ENCODE measurements at regions not wholly inside any gene's neighbourhood (a gene's known extent, or its start where the extent isn't known, plus 50 kb on each side); places are given as distances from the start of the nearest gene placed in this dataset.
"Not testable (repeated sequence)": the region's sequence is repeated elsewhere in the genome, so short reads cannot be mapped to it uniquely, and the experiment has no call there.

GRCh38 chr20:11499101-11499634 lies 418.5 kb upstream of the BTBD3 start:
- Histone ChIP-seq H3K4me3 (ENCODE audit: low read length in 3 of 3) (no peak overlapping the region), H3K4me1 (ENCODE audit: control insufficient read depth in 3 of 3, insufficient read depth in 3 of 3, low read length in 3 of 3) (no peaks in the 10 kb centered on the region), H3K9me3 (ENCODE audit: control insufficient read depth in 3 of 3, low read length in 3 of 3) (peaks cover 0 to 2% (median 0%) of the 10 kb centered on the region in 3 donors), H3K27ac (ENCODE audit: low read depth, low read length) (no peak overlapping the region), H3K9ac (ENCODE audit: low read depth in 1 of 3, low read length in 3 of 3) (no peak overlapping the region), H3K27me3 (ENCODE audit: control insufficient read depth in 3 of 3, insufficient read depth in 3 of 3, low read length in 3 of 3) (no peaks in the 10 kb centered on the region), H3K36me3 (ENCODE audit: control insufficient read depth in 3 of 3, insufficient read depth in 3 of 3, low read length in 3 of 3) (no peaks in the 10 kb centered on the region)

DNA sequence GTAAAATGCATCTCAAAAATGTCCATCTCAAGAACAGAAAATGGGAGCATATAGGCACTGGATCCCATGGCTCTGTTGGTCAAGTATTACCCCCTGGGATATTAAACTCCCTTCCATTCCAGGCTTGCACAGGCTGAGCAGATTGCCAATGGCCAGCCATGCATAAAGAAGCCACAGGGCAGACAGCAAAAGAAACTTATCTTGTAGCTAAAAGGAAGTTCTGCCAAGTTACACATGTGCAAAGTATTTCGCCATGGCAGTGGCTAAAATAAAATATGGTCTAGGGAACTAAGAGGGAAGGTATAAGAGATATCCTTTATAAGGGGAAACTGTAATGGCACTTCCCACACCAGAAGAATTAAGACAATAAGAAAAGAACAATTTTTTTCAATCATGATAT lies 415.6 kb upstream of the BTBD3 start:
- Histone ChIP-seq H3K36me3 (ENCODE audit: control insufficient read depth in 3 of 3, insufficient read depth in 3 of 3, low read length in 3 of 3) (no peaks in the 10 kb centered on the region), H3K9ac (ENCODE audit: low read depth in 1 of 3, low read length in 3 of 3) (no peak overlapping the region), H3K4me3 (ENCODE audit: low read length in 3 of 3) (no peak overlapping the region), H3K27me3 (ENCODE audit: control insufficient read depth in 3 of 3, insufficient read depth in 3 of 3, low read length in 3 of 3) (no peaks in the 10 kb centered on the region), H3K4me1 (ENCODE audit: control insufficient read depth in 3 of 3, insufficient read depth in 3 of 3, low read length in 3 of 3) (no peaks in the 10 kb centered on the region), H3K9me3 (ENCODE audit: control insufficient read depth in 3 of 3, low read length in 3 of 3) (peaks cover 0 to 2% (median 0%) of the 10 kb centered on the region in 3 donors), H3K27ac (ENCODE audit: low read depth, low read length) (no peak overlapping the region)

GRCh38 chr20:11502671-11503070 lies 415.0 kb upstream of the BTBD3 start:
- Histone ChIP-seq H3K36me3 (ENCODE audit: control insufficient read depth in 3 of 3, insufficient read depth in 3 of 3, low read length in 3 of 3) (no peaks in the 10 kb centered on the region), H3K27me3 (ENCODE audit: control insufficient read depth in 3 of 3, insufficient read depth in 3 of 3, low read length in 3 of 3) (no peaks in the 10 kb centered on the region), H3K9me3 (ENCODE audit: control insufficient read depth in 3 of 3, low read length in 3 of 3) (peaks cover 0 to 2% (median 0%) of the 10 kb centered on the region in 3 donors), H3K4me3 (ENCODE audit: low read length in 3 of 3) (no peak overlapping the region), H3K4me1 (ENCODE audit: control insufficient read depth in 3 of 3, insufficient read depth in 3 of 3, low read length in 3 of 3) (no peaks in the 10 kb centered on the region), H3K9ac (ENCODE audit: low read depth in 1 of 3, low read length in 3 of 3) (no peak overlapping the region), H3K27ac (ENCODE audit: low read depth, low read length) (no peak overlapping the region)

DNA sequence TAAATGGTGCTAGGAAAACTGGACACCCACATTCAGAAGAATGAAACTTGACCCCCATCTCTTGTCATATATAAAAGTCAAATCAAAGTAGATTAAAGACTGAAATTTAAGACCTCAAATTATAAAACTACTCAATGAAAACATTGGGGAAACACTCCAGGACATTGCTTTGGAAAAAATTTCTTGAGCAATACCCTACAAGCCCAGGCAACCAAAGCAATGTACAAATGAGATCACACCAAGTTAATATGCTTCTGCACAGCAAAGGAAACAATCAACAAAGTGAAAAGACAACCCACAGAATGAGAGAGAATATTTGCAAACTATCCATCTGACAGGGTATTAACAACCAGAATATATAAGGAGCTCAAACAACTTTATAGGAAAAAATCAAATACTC lies 407.9 kb upstream of the BTBD3 start:
- Histone ChIP-seq H3K9ac (ENCODE audit: low read depth in 1 of 3, low read length in 3 of 3) (no peak overlapping the region), H3K4me3 (ENCODE audit: low read length in 3 of 3) (no peak overlapping the region), H3K4me1 (ENCODE audit: control insufficient read depth in 3 of 3, insufficient read depth in 3 of 3, low read length in 3 of 3) (no peaks in the 10 kb centered on the region), H3K27me3 (ENCODE audit: control insufficient read depth in 3 of 3, insufficient read depth in 3 of 3, low read length in 3 of 3) (no peaks in the 10 kb centered on the region), H3K9me3 (ENCODE audit: control insufficient read depth in 3 of 3, low read length in 3 of 3) (no peaks in the 10 kb centered on the region), H3K36me3 (ENCODE audit: control insufficient read depth in 3 of 3, insufficient read depth in 3 of 3, low read length in 3 of 3) (no peaks in the 10 kb centered on the region), H3K27ac (ENCODE audit: low read depth, low read length) (no peak overlapping the region)

DNA sequence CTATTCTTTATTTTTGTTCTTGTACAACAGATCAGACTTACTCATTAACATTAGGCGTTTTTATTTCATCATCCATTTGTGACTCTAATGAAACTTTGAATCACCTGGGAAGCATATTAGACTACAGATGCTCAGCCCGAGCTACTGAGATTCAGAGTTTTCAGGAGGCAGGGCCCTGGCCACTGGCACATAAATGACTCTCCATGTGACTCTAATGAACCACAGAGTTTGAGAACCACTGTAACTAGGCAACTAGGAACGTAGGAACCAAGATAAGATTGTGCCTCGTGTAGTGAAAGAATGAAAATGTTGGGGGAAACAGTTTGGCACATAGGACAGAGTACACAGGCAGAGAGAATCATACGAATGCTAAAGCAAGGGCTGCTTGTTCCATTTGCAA lies 405.9 kb upstream of the BTBD3 start:
- Histone ChIP-seq H3K36me3 (ENCODE audit: control insufficient read depth in 3 of 3, insufficient read depth in 3 of 3, low read length in 3 of 3) (no peaks in the 10 kb centered on the region), H3K9ac (ENCODE audit: low read depth in 1 of 3, low read length in 3 of 3) (no peak overlapping the region), H3K27ac (ENCODE audit: low read depth, low read length) (no peak overlapping the region), H3K27me3 (ENCODE audit: control insufficient read depth in 3 of 3, insufficient read depth in 3 of 3, low read length in 3 of 3) (no peaks in the 10 kb centered on the region), H3K9me3 (ENCODE audit: control insufficient read depth in 3 of 3, low read length in 3 of 3) (no peaks in the 10 kb centered on the region), H3K4me1 (ENCODE audit: control insufficient read depth in 3 of 3, insufficient read depth in 3 of 3, low read length in 3 of 3) (no peaks in the 10 kb centered on the region), H3K4me3 (ENCODE audit: low read length in 3 of 3) (no peak overlapping the region)

- H3K27ac ChIP-seq (ENCODE audit: low read depth, low read length); H3K9me3 ChIP-seq (ENCODE audit: control insufficient read depth in 3 of 3, low read length in 3 of 3); H3K4me1 ChIP-seq (ENCODE audit: control insufficient read depth in 3 of 3, insufficient read depth in 3 of 3, low read length in 3 of 3); H3K9ac ChIP-seq (ENCODE audit: low read depth in 1 of 3, low read length in 3 of 3); H3K27me3 ChIP-seq (ENCODE audit: control insufficient read depth in 3 of 3, insufficient read depth in 3 of 3, low read length in 3 of 3); H3K36me3 ChIP-seq (ENCODE audit: control insufficient read depth in 3 of 3, insufficient read depth in 3 of 3, low read length in 3 of 3); H3K4me3 ChIP-seq (ENCODE audit: low read length in 3 of 3): not testable (repeated sequence)
Measured at GRCh38 chr20:11513241-11513745, 404.4 kb upstream of the BTBD3 start.

DNA sequence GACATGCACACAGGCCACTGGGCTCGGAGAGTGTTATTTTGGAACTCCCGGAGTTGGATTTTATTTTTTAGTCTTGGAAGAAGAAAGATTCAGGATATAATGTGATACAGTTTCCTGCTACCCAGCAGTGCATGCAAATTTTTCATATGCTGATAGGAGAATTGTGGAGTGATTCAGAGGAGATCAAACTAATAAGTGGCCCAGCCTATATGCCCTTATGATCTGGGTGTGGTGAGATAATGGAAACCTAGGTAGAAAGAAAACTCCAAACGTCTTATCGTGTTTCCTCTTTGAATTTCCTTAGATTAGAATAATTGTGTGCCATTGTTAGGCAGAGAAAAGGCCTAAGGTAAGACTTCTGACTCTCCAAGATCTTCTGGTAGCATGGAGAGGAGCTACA lies 401.2 kb upstream of the BTBD3 start:
- no peak overlapping the region for H3K9ac ChIP-seq (ENCODE audit: low read depth in 1 of 3, low read length in 3 of 3)
- no peak overlapping the region for H3K4me3 ChIP-seq (ENCODE audit: low read length in 3 of 3)
- no peaks in the 10 kb centered on the region for H3K4me1 ChIP-seq (ENCODE audit: control insufficient read depth in 3 of 3, insufficient read depth in 3 of 3, low read length in 3 of 3)
- H3K9me3 ChIP-seq (ENCODE audit: control insufficient read depth in 3 of 3, low read length in 3 of 3): no peaks in the 10 kb centered on the region
- no peak overlapping the region for H3K27ac ChIP-seq (ENCODE audit: low read depth, low read length)
- H3K27me3 ChIP-seq (ENCODE audit: control insufficient read depth in 3 of 3, insufficient read depth in 3 of 3, low read length in 3 of 3): no peaks in the 10 kb centered on the region
- H3K36me3 ChIP-seq (ENCODE audit: control insufficient read depth in 3 of 3, insufficient read depth in 3 of 3, low read length in 3 of 3): no peaks in the 10 kb centered on the region

DNA sequence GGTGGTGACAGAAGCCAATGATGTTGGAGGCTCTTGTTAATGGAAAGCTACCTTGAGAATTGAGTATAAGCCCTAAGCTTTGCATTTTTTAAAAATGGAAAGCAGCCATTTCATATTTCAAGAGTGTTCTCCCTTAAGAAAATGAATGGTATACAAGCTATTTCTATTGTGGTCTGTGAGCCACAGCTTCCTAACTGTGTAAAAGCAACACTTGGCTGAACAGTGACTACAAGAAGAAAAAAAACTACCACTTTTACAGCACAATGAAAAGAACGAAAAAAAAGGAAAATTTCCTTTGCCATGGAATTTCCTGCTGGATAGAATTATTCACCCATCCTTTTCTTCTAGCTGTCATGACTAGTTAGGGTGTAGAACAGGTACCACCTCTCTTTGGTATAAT lies 397.1 kb upstream of the BTBD3 start:
- H3K9ac ChIP-seq (ENCODE audit: low read depth in 1 of 3, low read length in 3 of 3): no peak overlapping the region
- H3K4me1 ChIP-seq (ENCODE audit: control insufficient read depth in 3 of 3, insufficient read depth in 3 of 3, low read length in 3 of 3): no peaks in the 10 kb centered on the region
- H3K9me3 ChIP-seq (ENCODE audit: control insufficient read depth in 3 of 3, low read length in 3 of 3): peaks cover 0 to 12% (median 8%) of the 10 kb centered on the region in 3 donors
- no peak overlapping the region for H3K4me3 ChIP-seq (ENCODE audit: low read length in 3 of 3)
- no peaks in the 10 kb centered on the region for H3K36me3 ChIP-seq (ENCODE audit: control insufficient read depth in 3 of 3, insufficient read depth in 3 of 3, low read length in 3 of 3)
- no peak overlapping the region for H3K27ac ChIP-seq (ENCODE audit: low read depth, low read length)
- H3K27me3 ChIP-seq (ENCODE audit: control insufficient read depth in 3 of 3, insufficient read depth in 3 of 3, low read length in 3 of 3): no peaks in the 10 kb centered on the region

DNA sequence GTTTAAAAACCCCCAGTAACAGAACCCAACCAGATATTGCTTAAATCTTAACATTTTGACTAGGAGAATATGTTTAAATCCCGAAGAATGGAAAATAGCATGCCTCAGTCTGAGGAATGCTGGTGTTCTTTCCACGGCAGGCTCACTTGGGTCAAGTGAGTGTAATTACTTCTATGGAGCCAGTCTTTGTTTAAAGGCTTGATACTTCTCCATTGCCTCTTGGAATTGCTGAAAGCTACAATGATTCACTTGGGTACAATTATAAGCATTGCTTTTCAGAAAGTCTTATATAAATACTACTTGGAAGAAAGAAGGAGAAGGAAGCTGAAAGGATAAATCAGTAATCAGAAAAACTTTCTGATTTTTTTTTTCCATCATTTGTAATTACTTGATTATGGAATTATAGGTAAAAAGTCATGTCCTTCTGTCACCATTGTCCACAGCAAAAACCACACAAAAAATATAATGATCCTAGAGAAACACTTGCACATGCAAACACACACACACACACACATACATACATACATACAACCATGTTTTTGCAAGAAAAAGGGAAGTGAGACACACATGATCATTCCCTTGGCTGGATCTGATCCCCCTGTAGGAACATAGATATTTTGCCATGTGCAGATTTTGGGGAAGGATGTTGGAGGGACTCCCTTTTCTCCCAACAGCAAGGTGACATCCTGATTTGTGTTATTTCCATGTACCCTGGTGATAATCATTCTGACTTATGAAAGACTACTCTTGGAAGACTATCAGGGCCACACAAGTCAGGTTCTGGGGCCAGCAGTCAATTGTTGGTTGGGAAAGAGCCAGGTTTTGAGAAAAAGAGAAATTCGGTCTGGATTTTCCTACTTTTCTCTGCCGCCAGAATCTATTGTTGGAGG lies 396.0 kb upstream of the BTBD3 start:
- no peak overlapping the region for H3K4me3 ChIP-seq (ENCODE audit: low read length in 3 of 3)
- H3K9ac ChIP-seq (ENCODE audit: low read depth in 1 of 3, low read length in 3 of 3): no peak overlapping the region
- H3K27me3 ChIP-seq (ENCODE audit: control insufficient read depth in 3 of 3, insufficient read depth in 3 of 3, low read length in 3 of 3): no peaks in the 10 kb centered on the region
- H3K4me1 ChIP-seq (ENCODE audit: control insufficient read depth in 3 of 3, insufficient read depth in 3 of 3, low read length in 3 of 3): no peaks in the 10 kb centered on the region
- H3K36me3 ChIP-seq (ENCODE audit: control insufficient read depth in 3 of 3, insufficient read depth in 3 of 3, low read length in 3 of 3): no peaks in the 10 kb centered on the region
- no peak overlapping the region for H3K27ac ChIP-seq (ENCODE audit: low read depth, low read length)
- H3K9me3 ChIP-seq (ENCODE audit: control insufficient read depth in 3 of 3, low read length in 3 of 3): peaks cover 0 to 12% (median 8%) of the 10 kb centered on the region in 3 donors

- Histone ChIP-seq H3K4me1 (ENCODE audit: control insufficient read depth in 3 of 3, insufficient read depth in 3 of 3, low read length in 3 of 3) (no peaks in the 10 kb centered on the region), H3K4me3 (ENCODE audit: low read length in 3 of 3) (no peak overlapping the region), H3K27me3 (ENCODE audit: control insufficient read depth in 3 of 3, insufficient read depth in 3 of 3, low read length in 3 of 3) (no peaks in the 10 kb centered on the region), H3K9ac (ENCODE audit: low read depth in 1 of 3, low read length in 3 of 3) (no peak overlapping the region), H3K27ac (ENCODE audit: low read depth, low read length) (no peak overlapping the region), H3K9me3 (ENCODE audit: control insufficient read depth in 3 of 3, low read length in 3 of 3) (peaks cover 0 to 12% (median 8%) of the 10 kb centered on the region in 3 donors), H3K36me3 (ENCODE audit: control insufficient read depth in 3 of 3, insufficient read depth in 3 of 3, low read length in 3 of 3) (no peaks in the 10 kb centered on the region)
Measured at GRCh38 chr20:11522366-11522741, 395.3 kb upstream of the BTBD3 start.

Measured in skeletal muscle tissue (tissue), 3 donors.